Thoracic aorta (tissue), 2 donors: ENCODE measurements at regions not wholly inside any gene's neighbourhood (a gene's known extent, or its start where the extent isn't known, plus 50 kb on each side); places are given as distances from the start of the nearest gene placed in this dataset.
"Not testable (repeated sequence)": the region's sequence is repeated elsewhere in the genome, so short reads cannot be mapped to it uniquely, and the experiment has no call there.

ENCODE experiments used
- ATAC-seq: fragments of 150-250 bp; one replicate; pipeline ENCODE4 v1.8.0; 2017; ENCODE audit warnings: low read depth; ENCODE audit not compliant: insufficient number of reproducible peaks, low FRiP score
- DNase-seq: peaks from one replicate; pipeline ENCODE4 v3.0.0-alpha.2; 2020; ENCODE audit warnings: low spot score
- H3K27ac ChIP-seq, 2 donors: fragments of 200-600 bp; sonication (generic); 1 replicate in 1 of 2; 2 replicates in 1 of 2; pipeline ENCODE4 v1.5.1; 2016; ENCODE audit warnings: mild to moderate bottlenecking in 2 of 2, moderate library complexity in 2 of 2
- H3K27me3 ChIP-seq: fragments of 200-600 bp; sonication (generic); replicated peaks from 2 replicates; pipeline ENCODE4 v1.6.0; 2016; ENCODE audit warnings: mild to moderate bottlenecking; ENCODE audit not compliant: insufficient read depth
- H3K36me3 ChIP-seq: fragments of 200-600 bp; sonication (generic); one replicate; pipeline ENCODE4 v1.5.1; 2016
- H3K4me1 ChIP-seq, 2 donors: fragments of 200-600 bp; sonication (generic); 1 replicate in 1 of 2; 2 replicates in 1 of 2; pipeline versions ENCODE4 v1.5.1 to v1.6.0; 2016; ENCODE audit warnings: low read depth in 2 of 2, mild to moderate bottlenecking in 1 of 2; ENCODE audit not compliant: control insufficient read depth in 1 of 2
- H3K4me3 ChIP-seq: fragments of 200-600 bp; sonication (generic); 2 replicates; pipeline ENCODE4 v1.5.1; 2016; ENCODE audit warnings: mild to moderate bottlenecking
- H3K9me3 ChIP-seq: fragments of 200-600 bp; sonication (generic); 2 replicates; pipeline ENCODE4 v1.5.1; 2016
- TF ChIP-seq, protein P1 (sequence below): fragments of 200-600 bp; sonication (generic); IDR thresholded peaks from one replicate; pipeline ENCODE4 v1.5.1; 2019; ENCODE audit warnings: antibody characterized with exemption

DNA sequence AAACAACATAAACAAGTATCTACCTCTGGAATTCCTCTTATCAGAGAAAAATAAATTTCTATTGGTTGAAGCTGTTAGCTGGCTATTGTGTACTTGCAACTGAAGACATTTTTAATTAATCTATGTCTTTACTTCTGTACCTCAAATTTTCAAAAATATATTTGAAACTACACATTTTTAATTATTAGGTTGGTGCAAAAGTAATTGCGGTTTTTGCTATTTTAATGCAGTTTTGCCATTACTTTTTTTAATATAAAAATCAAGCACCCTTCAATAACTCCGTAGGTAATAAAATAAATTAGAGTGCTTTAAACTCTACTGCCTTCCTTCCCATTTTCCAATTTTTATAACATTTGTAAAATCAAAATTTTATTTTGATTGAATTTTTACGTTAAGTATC, 262.1 kb upstream of the DUSP10 start:
- H3K27ac ChIP-seq = no peak overlapping the region
- DNase-seq (no peak), ATAC-seq (no peak)
- TF ChIP-seq, protein P1, sequence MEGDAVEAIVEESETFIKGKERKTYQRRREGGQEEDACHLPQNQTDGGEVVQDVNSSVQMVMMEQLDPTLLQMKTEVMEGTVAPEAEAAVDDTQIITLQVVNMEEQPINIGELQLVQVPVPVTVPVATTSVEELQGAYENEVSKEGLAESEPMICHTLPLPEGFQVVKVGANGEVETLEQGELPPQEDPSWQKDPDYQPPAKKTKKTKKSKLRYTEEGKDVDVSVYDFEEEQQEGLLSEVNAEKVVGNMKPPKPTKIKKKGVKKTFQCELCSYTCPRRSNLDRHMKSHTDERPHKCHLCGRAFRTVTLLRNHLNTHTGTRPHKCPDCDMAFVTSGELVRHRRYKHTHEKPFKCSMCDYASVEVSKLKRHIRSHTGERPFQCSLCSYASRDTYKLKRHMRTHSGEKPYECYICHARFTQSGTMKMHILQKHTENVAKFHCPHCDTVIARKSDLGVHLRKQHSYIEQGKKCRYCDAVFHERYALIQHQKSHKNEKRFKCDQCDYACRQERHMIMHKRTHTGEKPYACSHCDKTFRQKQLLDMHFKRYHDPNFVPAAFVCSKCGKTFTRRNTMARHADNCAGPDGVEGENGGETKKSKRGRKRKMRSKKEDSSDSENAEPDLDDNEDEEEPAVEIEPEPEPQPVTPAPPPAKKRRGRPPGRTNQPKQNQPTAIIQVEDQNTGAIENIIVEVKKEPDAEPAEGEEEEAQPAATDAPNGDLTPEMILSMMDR = no peak
- no peak overlapping the region for H3K4me3 ChIP-seq
- H3K9me3 ChIP-seq = no peaks in the 10 kb centered on the region
- no peaks in the 10 kb centered on the region for H3K27me3 ChIP-seq
- H3K4me1 ChIP-seq = no peaks in the 10 kb centered on the region
- H3K36me3 ChIP-seq = no peaks in the 10 kb centered on the region

DNA sequence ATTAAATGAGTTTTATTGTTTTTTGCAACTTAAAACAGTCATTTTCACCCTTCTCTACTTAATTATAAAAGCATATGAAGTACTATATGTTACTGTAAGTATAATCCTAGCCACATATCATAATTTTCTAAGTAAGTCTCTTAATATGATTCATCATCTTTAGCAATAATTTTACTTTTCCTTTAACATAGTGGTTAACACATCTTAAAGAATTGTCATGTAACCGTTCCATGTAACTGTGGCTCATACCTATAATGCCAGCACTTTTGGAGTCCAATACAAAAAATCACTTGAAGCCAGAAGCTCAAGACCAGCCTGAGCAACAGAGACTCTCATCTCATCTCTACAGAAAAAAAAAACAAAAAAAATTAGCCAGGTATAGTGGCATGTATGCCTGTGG, 260.6 kb upstream of the DUSP10 start:
- DNase-seq (no peak), ATAC-seq (no peak)
- H3K27ac ChIP-seq = no peak overlapping the region

DNA sequence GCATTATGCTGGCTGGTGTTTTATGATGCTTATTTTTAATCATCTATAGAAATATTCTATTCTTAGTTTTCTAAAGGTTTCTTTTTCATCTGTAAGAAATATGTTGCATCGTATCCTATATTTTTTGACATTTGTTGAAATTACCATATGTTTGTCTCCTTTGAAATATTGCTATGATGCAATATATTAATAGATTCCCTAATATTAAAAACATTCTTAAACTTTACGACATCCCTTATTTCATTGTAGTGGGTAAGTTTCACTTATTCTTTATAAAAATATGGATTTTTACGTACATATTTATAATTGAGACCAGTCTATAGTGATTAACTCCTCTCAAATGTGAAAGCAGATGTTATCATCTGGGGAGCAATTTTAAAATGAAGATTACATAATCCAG, 258.2 kb upstream of the DUSP10 start:
- Histone ChIP-seq H3K9me3 (no peaks in the 10 kb centered on the region), H3K27ac (no peak overlapping the region), H3K4me1 (peaks cover 0 to 9% of the 10 kb centered on the region in 2 donors), H3K4me3 (no peak overlapping the region), H3K36me3 (no peaks in the 10 kb centered on the region), H3K27me3 (no peaks in the 10 kb centered on the region)
- DNase-seq = no peak
- no peak for ATAC-seq
- TF ChIP-seq, protein P1 = no peak

More for the DNA sequence above, 260.6 kb upstream of the DUSP10 start:
- Histone ChIP-seq H3K4me1 (peaks cover 0 to 3% of the 10 kb centered on the region in 2 donors), H3K9me3 (no peaks in the 10 kb centered on the region), H3K27me3 (no peaks in the 10 kb centered on the region), H3K4me3 (no peak overlapping the region), H3K36me3 (no peaks in the 10 kb centered on the region)
- TF ChIP-seq, protein P1 = no peak

DNA sequence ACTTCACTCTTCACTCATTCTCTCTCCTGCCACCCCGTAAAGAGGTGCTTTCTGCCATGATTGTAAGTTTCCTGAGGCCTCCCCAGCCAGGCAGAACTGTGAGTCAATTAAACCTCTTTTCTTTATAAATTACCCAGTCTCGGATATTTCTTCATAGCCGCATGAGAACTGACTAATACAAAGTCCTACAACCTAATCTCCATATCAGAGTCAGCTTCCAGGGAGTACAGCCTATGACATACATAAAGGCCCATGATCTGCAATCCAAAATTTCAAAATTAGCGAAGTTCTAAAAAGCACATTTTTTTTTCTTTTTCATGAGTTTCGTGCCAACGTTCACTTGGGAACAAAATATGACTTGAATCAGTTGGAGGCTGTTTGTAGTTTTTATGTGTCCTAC, 256.9 kb upstream of the DUSP10 start:
- no peaks in the 10 kb centered on the region for H3K9me3 ChIP-seq

DNA sequence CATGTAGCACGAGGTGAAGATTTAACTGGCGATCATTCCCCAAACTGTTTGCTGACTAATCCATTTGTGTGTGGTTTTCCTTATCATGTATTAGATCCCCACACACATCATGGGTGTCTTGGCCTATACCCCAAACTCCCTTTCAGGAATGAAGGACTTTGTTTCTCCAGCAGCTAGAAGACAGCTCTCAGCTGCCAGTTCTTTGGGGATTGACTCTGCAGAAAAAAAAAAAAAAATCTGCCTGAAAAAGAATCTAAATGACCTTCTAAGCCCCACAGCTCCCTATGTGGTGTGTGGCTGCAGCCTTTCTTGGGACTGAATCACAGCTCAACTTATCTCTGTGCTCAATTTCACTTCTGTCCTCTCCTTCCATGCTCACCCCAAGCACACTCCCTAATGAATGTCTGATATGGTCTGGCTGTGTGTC, 256.3 kb upstream of the DUSP10 start:
- TF ChIP-seq, protein P1 = no peak
- no peak overlapping the region for H3K4me3 ChIP-seq
- H3K9me3 ChIP-seq = no peaks in the 10 kb centered on the region
- no peak overlapping the region for H3K27ac ChIP-seq
- H3K36me3 ChIP-seq = no peaks in the 10 kb centered on the region
- ATAC-seq (no peak), DNase-seq (no peak)
- no peaks in the 10 kb centered on the region for H3K27me3 ChIP-seq
- H3K4me1 ChIP-seq = peaks cover 0 to 11% of the 10 kb centered on the region in 2 donors

More for the DNA sequence above, 256.9 kb upstream of the DUSP10 start:
- H3K27me3 ChIP-seq = no peaks in the 10 kb centered on the region
- H3K4me1 ChIP-seq = peaks cover 0 to 11% of the 10 kb centered on the region in 2 donors
- no peak overlapping the region for H3K4me3 ChIP-seq
- H3K36me3 ChIP-seq = no peaks in the 10 kb centered on the region
- DNase-seq (no peak), ATAC-seq (no peak)
- no peak overlapping the region for H3K27ac ChIP-seq
- TF ChIP-seq, protein P1 = no peak

DNA sequence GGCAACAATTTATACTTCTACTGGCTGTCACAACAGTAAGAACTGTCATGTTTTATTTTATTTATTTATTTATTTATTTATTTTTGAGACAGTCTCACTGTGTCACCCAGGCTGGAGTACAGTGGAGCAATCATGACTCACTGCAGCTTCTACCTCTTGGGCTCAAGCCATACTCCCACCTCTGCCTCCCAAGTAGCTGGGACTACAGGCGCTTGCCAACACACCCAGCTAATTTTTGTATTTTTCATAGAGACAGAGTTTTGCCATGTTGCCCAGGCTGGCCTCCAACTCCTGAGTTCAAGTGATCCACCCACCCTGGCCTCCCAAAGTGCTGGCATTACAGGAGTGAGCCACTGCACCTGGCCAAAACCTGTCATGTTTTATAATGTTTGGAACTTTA, 255.1 kb upstream of the DUSP10 start:
- not testable (repeated sequence) for H3K4me3 ChIP-seq, DNase-seq, H3K27ac ChIP-seq, H3K27me3 ChIP-seq, H3K9me3 ChIP-seq, ATAC-seq, H3K36me3 ChIP-seq
- H3K4me1 ChIP-seq = peaks cover 0 to 12% of the 10 kb centered on the region in 2 donors
